ENCODE measurements at regions not wholly inside any gene's neighbourhood (a gene's known extent, or its start where the extent isn't known, plus 50 kb on each side); places are given as distances from the start of the nearest gene placed in this dataset.
"Not testable (repeated sequence)": the region's sequence is repeated elsewhere in the genome, so short reads cannot be mapped to it uniquely, and the experiment has no call there.

GRCh38 chr6:115495184-115495583, 565.5 kb downstream of the FRK start:
- DNase-seq (ENCODE audit: low spot score) = no peak
- intact Hi-C loops (cut with DNase I) = no loop called here

GRCh38 chr6:115487331-115487730, 573.4 kb downstream of the FRK start:
- intact Hi-C loops (cut with DNase I) = no loop called here
- no peak for DNase-seq (ENCODE audit: low spot score)

GRCh38 chr6:115485400-115485799, 575.3 kb downstream of the FRK start:
- no peak for DNase-seq (ENCODE audit: low spot score)
- intact Hi-C loops (cut with DNase I) = no loop called here

GRCh38 chr6:115480543-115480942, 580.1 kb downstream of the FRK start:
- DNase-seq (ENCODE audit: low spot score); intact Hi-C loops (cut with DNase I): not testable (repeated sequence)

- intact Hi-C loops (cut with DNase I) = no loop called here
- DNase-seq (ENCODE audit: low spot score) = no peak
Observed at GRCh38 chr6:115474443-115475041, 586.1 kb downstream of the FRK start.

GRCh38 chr6:115468272-115469005, 592.3 kb downstream of the FRK start:
- intact Hi-C loops (cut with DNase I) = no loop called here

GRCh38 chr6:115467726-115468125, 593.0 kb downstream of the FRK start:
- DNase-seq (ENCODE audit: low spot score) = no peak
- intact Hi-C loops (cut with DNase I) = no loop called here

More at GRCh38 chr6:115468272-115469005, 592.3 kb downstream of the FRK start:
- DNase-seq (ENCODE audit: low spot score) = no peak

GRCh38 chr6:115460913-115461312, 599.8 kb downstream of the FRK start:
- intact Hi-C loops (cut with DNase I) = no loop called here
- no peak for DNase-seq (ENCODE audit: low spot score)

- intact Hi-C loops (cut with DNase I) = no loop called here
- DNase-seq (ENCODE audit: low spot score) = no peak
Observed at GRCh38 chr6:115456848-115457247, 603.8 kb downstream of the FRK start.

GRCh38 chr6:115443825-115444478, 616.7 kb downstream of the FRK start:
- DNase-seq (ENCODE audit: low spot score) = no peak
- intact Hi-C loops (cut with DNase I) = no loop called here

- DNase-seq (ENCODE audit: low spot score) = no peak
- intact Hi-C loops (cut with DNase I) = no loop called here
Observed at GRCh38 chr6:115442323-115442722, 618.4 kb downstream of the FRK start.

GRCh38 chr6:115441651-115442050, 619.0 kb downstream of the FRK start:
- DNase-seq (ENCODE audit: low spot score) = no peak
- intact Hi-C loops (cut with DNase I) = no loop called here

GRCh38 chr6:115415378-115415777, 645.3 kb downstream of the FRK start:
- intact Hi-C loops (cut with DNase I) = no loop called here
- no peak for DNase-seq (ENCODE audit: low spot score)

- intact Hi-C loops (cut with DNase I); DNase-seq (ENCODE audit: low spot score): not testable (repeated sequence)
Observed at GRCh38 chr6:115414916-115415315, 645.8 kb downstream of the FRK start.

- DNase-seq (ENCODE audit: low spot score) = no peak
- intact Hi-C loops (cut with DNase I) = no loop called here
Observed at GRCh38 chr6:115411756-115412155, 648.9 kb downstream of the FRK start.

- intact Hi-C loops (cut with DNase I) = no loop called here
- no peak for DNase-seq (ENCODE audit: low spot score)
Observed at GRCh38 chr6:115404446-115404845, 656.2 kb downstream of the FRK start.

- intact Hi-C loops (cut with DNase I) = no loop called here
- no peak for DNase-seq (ENCODE audit: low spot score)
Observed at GRCh38 chr6:115398607-115399006, 662.1 kb downstream of the FRK start.

- peak; percentile 71 for DNase-seq (ENCODE audit: low spot score)
- intact Hi-C loops (cut with DNase I) = no loop called here
Observed at GRCh38 chr6:115396112-115396906, 664.4 kb downstream of the FRK start.

GRCh38 chr6:115393821-115394220, 666.9 kb downstream of the FRK start:
- intact Hi-C loops (cut with DNase I) = no loop called here
- DNase-seq (ENCODE audit: low spot score) = no peak

GRCh38 chr6:115370202-115370601, 690.5 kb downstream of the FRK start:
- intact Hi-C loops (cut with DNase I) = no loop called here
- DNase-seq (ENCODE audit: low spot score) = no peak

Measured in posterior vena cava (tissue), 2 donors.